ENCODE measurements at regions not wholly inside any gene's neighbourhood (a gene's known extent, or its start where the extent isn't known, plus 50 kb on each side); places are given as distances from the start of the nearest gene placed in this dataset.

DNA sequence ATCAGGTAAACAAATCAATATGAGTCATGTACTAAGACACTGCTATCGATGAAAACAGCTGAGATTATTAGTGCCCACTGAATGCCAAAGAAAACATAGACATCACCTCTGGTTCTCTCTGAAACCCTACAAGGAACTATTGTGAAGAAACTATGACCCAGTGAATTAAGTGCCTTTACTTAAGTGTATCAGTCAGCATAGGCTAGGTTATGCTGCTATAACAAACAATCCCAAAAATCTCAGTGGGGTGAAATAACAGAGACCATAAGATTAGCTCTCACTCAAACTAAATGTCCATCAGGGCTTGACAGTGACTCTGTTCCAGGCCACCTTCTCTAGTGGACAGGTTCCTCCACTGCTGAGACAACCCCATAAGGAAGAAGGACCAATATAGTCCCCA, 57.7 kb upstream of the KDM8 start:
- TF ChIP-seq, protein P1, sequence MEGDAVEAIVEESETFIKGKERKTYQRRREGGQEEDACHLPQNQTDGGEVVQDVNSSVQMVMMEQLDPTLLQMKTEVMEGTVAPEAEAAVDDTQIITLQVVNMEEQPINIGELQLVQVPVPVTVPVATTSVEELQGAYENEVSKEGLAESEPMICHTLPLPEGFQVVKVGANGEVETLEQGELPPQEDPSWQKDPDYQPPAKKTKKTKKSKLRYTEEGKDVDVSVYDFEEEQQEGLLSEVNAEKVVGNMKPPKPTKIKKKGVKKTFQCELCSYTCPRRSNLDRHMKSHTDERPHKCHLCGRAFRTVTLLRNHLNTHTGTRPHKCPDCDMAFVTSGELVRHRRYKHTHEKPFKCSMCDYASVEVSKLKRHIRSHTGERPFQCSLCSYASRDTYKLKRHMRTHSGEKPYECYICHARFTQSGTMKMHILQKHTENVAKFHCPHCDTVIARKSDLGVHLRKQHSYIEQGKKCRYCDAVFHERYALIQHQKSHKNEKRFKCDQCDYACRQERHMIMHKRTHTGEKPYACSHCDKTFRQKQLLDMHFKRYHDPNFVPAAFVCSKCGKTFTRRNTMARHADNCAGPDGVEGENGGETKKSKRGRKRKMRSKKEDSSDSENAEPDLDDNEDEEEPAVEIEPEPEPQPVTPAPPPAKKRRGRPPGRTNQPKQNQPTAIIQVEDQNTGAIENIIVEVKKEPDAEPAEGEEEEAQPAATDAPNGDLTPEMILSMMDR (IDR thresholded peaks at IDR 0.05; ENCODE audit: unreplicated experiment) = no peak
- no peak overlapping the region for H3K4me3 Mint-ChIP-seq (ENCODE audit: low read depth, unreplicated experiment)
- intact Hi-C loops (cut with micrococcal nuclease; ENCODE audit: unreplicated experiment) = no loop called here
- BruUV-seq (replicated peaks) = no TSS peak
- no peak for DNase-seq
- H3K27me3 Mint-ChIP-seq (ENCODE audit: unreplicated experiment) = peaks cover 57% of the 10 kb centered on the region
- no peaks in the 10 kb centered on the region for H3K9me3 Mint-ChIP-seq (ENCODE audit: low read depth, unreplicated experiment)
- H3K4me1 Mint-ChIP-seq (ENCODE audit: low read depth, unreplicated experiment) = no peaks in the 10 kb centered on the region
- no peaks in the 10 kb centered on the region for H3K36me3 Mint-ChIP-seq (ENCODE audit: insufficient read depth, unreplicated experiment)
- CTCF ChIA-PET = interaction anchor here (0.6 kb wide), 1 partner anchor 102 kb away, joined by 6 read pairs; no protein-coding TSS in a partner anchor
- H3K27ac Mint-ChIP-seq (ENCODE audit: unreplicated experiment) = no peak overlapping the region

DNA sequence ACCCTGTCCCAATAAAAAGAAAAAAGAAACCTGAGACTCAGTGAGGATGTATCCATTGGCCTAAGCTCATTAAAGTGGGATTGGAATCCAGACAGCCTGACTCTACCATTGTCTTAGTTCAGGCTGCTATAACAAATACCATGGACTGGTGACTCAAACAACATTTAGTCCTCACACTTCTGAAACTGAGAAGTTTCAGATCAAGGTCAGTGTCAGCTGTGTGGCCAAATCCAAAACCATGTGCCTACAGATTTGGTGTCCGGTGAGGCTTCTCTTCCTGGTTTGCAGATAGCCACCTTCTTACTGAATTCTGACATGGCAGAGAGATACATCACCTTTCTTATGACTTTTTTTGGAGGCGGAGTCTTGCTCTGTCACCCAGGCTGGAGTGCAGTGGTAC, 53.3 kb upstream of the KDM8 start:
- intact Hi-C loops (cut with micrococcal nuclease; ENCODE audit: unreplicated experiment) = no loop called here
- Mint-ChIP-seq H3K9me3 (ENCODE audit: low read depth, unreplicated experiment) (no peaks in the 10 kb centered on the region), H3K36me3 (ENCODE audit: insufficient read depth, unreplicated experiment) (no peaks in the 10 kb centered on the region), H3K4me3 (ENCODE audit: low read depth, unreplicated experiment) (no peak overlapping the region), H3K4me1 (ENCODE audit: low read depth, unreplicated experiment) (peaks cover 7% of the 10 kb centered on the region), H3K27me3 (ENCODE audit: unreplicated experiment) (peaks cover 74% of the 10 kb centered on the region), H3K27ac (ENCODE audit: unreplicated experiment) (no peak overlapping the region)
- no TSS peak for BruUV-seq (replicated peaks)
- CTCF ChIA-PET = no interaction called here
- TF ChIP-seq, protein P1 (IDR thresholded peaks at IDR 0.05; ENCODE audit: unreplicated experiment) = no peak
- DNase-seq = no peak

DNA sequence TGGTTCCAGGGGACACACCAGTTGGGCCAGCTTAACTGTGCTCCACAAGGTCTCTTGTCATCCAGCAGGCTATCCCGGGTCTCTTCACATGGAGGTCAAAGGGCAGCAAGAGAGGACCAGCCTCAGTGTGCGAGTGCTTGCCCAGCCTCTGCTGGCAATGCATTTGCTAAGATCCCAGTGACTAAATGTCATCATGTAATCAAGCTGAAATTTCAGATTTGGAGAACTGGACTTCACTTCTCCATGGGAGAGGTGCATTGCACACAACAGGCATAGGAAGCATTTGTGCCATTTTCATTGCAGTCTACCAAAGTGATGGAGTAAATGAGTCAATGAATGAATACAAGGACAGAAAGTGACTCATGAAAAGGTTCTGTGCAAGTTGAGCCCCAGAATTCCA, 51.2 kb upstream of the KDM8 start:
- TF ChIP-seq, protein P1 (IDR thresholded peaks at IDR 0.05; ENCODE audit: unreplicated experiment) = no peak
- Mint-ChIP-seq H3K27me3 (ENCODE audit: unreplicated experiment) (peaks cover 60% of the 10 kb centered on the region), H3K4me3 (ENCODE audit: low read depth, unreplicated experiment) (no peak overlapping the region), H3K36me3 (ENCODE audit: insufficient read depth, unreplicated experiment) (no peaks in the 10 kb centered on the region), H3K9me3 (ENCODE audit: low read depth, unreplicated experiment) (no peaks in the 10 kb centered on the region), H3K4me1 (ENCODE audit: low read depth, unreplicated experiment) (peaks cover 12% of the 10 kb centered on the region), H3K27ac (ENCODE audit: unreplicated experiment) (no peak overlapping the region)
- BruUV-seq (replicated peaks) = no TSS peak
- intact Hi-C loops (cut with micrococcal nuclease; ENCODE audit: unreplicated experiment) = no loop called here
- CTCF ChIA-PET = no interaction called here
- no peak for DNase-seq

DNA sequence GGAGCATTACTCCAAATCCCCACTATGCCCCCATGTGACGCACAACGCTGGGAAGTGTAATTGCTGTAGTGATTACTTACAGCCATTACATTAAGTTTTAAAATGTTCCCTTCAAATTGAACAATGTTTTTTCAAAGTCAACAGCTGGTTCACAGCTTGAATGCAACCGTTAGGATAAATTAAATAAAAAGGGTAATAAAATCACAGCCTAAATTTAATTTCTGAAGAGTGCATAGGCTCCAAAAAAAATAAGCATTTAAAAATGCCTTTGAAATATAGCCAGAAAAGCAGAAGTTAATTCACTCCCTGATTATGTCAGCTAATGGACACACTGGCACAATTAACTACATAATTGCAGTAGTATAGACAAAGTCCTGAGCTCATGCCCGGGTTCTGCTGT, 50.5 kb upstream of the KDM8 start:
- DNase-seq = no peak
- Mint-ChIP-seq H3K27me3 (ENCODE audit: unreplicated experiment) (peaks cover 60% of the 10 kb centered on the region), H3K36me3 (ENCODE audit: insufficient read depth, unreplicated experiment) (no peaks in the 10 kb centered on the region), H3K4me1 (ENCODE audit: low read depth, unreplicated experiment) (peaks cover 12% of the 10 kb centered on the region), H3K9me3 (ENCODE audit: low read depth, unreplicated experiment) (no peaks in the 10 kb centered on the region), H3K4me3 (ENCODE audit: low read depth, unreplicated experiment) (no peak overlapping the region), H3K27ac (ENCODE audit: unreplicated experiment) (no peak overlapping the region)
- BruUV-seq (replicated peaks) = no TSS peak
- TF ChIP-seq, protein P1 (IDR thresholded peaks at IDR 0.05; ENCODE audit: unreplicated experiment) = no peak
- intact Hi-C loops (cut with micrococcal nuclease; ENCODE audit: unreplicated experiment) = no loop called here
- CTCF ChIA-PET = interaction anchor here (0.6 kb wide), 1 partner anchor 58 kb away, joined by 3 read pairs; no protein-coding TSS in a partner anchor
